HG02885 (cell line): ENCODE measurements at regions not wholly inside any gene's neighbourhood (a gene's known extent, or its start where the extent isn't known, plus 50 kb on each side); places are given as distances from the start of the nearest gene placed in this dataset.

Experiments
- ATAC-seq: cut with Tn5 transposase; IDR thresholded peaks from one replicate; pipeline ENCODE4 v1.9.1; 2021; ENCODE audit warnings: mild to moderate bottlenecking; ENCODE audit not compliant: unreplicated experiment, poor library complexity

DNA sequence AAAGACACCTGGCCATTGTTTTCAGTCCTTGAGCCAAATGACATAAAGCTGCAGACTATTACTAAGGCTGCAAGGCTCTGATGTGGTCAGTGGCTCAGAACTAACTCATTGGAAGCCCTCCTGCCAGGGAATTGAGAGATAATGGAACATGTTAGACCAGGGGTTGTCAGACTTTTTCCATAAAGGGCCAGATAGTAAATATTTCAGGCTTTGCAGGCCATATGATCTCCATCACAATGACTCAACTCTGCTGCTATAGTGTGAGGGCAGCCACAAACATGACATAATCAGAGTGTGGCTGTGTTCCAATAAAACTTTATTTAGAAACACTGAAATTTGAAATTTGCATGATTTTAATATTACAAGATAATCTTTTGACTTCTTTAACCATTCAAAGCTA lies 140.3 kb downstream of the TMEM30B start:
- ATAC-seq = no peak

- ATAC-seq = no peak
Observed at GRCh38 chr14:61140271-61140670, 140.9 kb downstream of the TMEM30B start.

DNA sequence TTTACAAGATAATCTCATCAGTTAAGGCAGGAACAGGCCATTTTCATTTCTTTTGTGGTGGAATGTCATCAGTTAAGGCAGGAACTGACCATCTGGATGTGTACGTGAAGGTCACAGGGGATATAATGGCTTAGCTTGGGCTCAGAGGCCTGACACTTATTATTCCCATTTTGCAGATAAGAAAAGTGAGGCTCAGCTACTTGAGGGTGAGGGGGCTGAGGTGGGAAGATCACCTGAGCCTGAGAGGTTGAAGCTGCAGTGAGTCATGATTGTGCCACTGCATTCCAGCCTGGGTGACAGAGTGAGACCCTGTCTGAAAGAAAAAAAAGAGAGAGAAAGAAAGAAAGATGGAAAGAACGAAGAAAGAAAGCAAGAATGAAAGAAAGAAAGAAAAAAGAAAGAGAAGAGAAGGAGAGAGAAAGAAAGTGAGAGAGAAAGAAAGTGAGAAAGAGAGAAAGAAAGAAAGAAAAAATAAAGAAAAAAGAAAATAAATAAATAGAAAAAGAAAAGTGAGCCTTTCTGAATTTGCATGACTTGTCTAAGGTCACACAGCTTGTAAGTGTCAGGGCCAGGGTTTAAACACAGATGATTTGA lies 142.0 kb downstream of the TMEM30B start:
- ATAC-seq = no peak

DNA sequence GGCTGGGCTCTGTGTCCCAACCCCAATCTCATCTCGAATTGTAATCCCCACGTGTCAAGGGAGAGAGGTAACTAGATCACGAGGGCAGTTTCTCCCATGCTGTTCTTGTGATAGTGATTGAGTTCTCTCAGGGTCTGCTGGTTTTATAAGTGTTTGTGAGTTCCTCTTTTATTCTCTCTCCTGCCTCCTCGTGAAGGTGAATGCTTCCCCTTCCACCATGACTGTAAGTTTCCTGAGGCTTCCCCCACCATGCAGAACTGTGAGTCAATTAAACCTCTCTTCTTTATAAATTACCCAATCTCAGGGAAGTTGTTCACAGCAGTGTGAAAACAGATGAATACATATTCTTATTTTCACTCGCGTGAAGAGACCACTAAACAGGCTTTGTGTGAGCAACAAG lies 148.2 kb downstream of the TMEM30B start:
- no peak for ATAC-seq

- no peak for ATAC-seq
Observed at GRCh38 chr14:61132336-61132735, 148.8 kb downstream of the TMEM30B start.

DNA sequence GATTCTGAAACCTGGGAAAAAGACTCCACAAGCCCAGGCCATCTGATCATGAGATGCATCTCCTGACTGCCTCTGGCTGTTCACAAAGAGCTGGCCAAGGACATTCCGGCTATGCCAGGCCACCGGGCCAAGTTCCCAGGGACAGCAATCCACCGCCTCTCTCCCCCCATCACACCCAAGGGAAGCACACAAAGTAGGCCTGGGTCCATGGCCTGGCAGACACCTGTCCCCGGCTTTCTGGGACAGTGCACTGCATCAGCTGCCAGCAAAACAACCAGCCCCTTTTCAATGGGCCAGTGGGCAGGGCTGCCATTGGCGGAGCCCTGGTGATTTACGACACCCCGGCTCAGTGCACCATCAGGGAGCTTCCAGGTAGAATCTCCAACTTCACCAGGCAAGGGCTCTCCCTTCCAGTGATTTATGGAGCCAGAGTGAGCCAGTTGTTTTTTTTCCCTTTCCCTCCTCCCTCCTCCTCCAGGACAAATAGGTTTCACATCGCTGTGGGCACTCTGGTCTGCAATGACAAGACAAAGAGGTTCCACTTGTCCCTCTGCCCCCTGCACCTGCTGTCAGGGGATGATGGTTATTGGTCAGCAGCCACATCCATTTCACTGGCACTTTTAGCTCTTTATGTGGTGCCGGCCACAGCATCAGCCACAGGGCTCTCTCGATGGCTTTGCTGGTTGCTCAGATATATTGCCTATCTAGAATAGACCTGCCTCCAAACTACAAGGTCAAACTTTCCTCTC lies 149.6 kb downstream of the SLC38A6 start:
- no peak for ATAC-seq

DNA sequence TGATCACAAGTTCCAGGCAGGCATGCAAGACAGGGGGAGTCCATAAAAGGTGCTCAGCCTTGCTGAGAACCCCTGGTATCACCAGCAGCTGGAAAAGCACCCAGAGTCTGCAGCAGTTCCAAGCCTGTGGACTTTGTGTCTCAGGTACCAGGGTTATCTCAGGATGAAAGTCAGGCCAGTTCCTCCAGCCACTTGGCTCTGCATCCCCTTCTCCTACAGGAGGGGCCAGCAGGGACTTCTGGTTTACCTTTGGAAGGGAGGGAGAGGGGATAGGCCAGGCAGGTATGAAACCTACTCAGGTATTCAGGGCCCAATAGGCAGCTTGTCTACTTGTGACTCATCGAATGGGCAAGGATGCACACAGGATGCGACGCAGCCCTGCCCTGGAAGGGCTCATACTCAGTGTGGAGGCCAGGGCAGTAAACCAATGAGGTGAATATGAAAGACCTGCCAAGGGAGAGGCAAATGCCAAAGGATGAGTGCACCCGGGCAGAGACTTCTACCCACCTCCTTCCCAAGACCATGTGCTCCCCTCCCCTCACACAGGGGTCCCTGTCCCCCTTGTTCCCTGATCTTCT lies 148.2 kb downstream of the SLC38A6 start:
- ATAC-seq = no peak

DNA sequence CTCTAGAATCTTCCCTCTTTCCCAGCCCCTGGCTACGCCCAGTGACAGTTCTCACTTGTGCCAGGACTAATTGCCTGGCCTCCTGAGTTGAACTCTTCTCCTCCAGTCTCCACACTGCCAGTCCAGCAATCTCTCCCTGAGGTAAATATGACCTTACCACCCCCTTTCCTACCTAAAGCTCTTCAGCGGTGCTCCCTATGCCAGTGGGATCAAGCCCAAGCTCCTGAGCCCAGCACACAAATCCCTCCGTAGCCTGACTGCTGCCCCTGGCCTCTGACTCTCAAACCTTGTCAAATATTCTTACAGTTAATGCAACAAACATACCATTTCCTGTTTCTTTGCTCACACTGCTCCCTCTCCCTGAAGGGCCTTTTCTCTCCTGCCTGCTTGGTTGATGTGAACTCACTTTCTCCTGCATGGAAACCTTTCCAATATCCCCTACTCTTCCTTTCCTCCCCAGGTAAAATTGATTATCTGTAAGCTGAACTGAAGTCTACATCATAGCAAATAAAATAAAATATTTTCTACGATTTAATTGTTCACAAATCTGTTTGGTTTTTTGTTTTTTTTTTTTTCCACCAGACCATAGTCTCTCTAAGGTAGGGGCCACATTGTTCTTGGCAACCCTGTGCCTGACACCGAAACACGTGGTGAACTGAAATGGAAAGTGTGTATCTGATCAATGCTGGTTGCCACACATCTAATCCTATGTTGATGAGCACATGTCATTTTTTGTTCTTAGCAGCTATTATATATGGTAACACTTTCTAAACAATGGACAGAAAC lies 147.5 kb downstream of the SLC38A6 start:
- no peak for ATAC-seq

DNA sequence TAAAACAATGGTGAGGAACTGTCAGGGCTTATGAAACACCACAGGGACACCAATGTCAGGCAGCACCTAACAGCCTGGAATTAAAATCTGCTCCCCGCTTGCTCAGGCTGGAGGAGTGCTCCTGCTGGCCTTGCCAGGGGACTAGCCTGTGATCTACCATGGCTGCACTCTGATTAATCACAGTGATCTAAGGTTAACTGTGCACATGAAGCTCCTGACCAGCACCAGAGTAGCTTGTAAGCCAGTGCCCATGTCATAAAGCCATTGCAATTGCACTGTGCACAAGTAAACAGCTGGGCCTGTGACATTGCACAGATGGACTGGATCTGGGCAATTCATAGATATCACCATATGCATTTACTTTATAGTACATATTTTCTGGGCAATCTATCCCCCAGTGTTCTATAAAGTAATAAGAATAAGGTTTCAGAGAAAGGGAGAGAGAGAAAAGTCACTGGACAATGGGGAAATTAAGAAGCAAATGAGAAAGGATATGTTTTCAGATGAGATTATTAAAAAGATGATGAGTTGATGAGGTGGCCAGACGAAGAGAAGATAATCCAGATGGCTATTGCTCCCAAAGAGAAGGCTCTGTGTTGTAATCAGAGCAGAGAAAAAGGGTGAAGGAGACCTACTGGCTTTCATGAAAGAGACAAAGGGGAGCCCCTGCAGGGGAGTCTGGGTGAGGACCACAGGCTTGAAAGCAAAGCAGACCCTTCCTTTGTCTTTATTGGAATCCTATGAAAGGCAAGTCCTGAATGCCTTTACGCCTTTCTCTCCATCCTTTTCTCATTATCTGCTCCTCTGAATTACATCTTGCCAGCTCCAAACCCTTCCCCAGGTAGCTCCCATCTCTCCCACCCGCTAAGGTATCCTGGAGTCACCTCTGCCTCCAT lies 145.8 kb downstream of the SLC38A6 start:
- no peak for ATAC-seq

GRCh38 chr14:61125867-61126572 lies 145.0 kb downstream of the SLC38A6 start:
- no peak for ATAC-seq

DNA sequence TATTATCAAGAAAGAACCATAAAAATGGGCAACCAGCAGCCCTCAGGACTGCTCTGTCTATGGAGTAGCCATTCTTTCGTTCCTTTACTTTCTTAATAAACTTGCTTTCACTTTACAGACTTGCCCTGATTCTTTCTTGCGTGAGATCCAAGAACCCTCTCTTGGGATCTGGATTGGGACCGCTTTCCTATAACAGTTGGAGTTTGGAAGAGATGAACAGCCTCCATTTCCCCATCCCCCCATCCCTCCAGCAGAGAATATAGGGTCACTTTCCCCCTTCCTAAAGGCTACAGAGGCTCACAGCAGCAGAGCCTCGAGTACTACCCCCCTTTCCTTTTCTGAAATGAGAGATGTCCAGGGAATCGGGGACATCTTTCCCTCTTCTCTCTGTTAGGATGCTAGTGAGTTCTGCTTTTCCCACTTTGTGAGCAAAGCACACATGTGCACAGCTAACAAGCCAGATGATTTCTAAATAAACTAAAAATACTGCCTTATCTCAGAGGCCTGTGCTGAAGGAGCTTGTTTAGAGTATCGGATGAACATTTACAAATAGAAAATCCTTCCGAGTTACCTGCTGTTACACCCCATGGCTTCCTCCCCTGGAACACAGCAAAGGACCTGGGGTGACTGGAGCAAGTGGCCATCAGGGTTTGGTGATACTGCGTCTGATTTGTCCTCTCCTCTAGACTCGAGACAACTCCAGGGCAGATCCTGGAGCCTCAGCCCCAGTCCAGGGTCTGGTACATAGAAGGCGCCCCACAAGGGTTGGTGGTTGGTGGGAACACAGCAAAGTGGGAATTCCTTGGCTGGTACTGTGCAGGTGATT lies 144.2 kb downstream of the SLC38A6 start:
- ATAC-seq = no peak

DNA sequence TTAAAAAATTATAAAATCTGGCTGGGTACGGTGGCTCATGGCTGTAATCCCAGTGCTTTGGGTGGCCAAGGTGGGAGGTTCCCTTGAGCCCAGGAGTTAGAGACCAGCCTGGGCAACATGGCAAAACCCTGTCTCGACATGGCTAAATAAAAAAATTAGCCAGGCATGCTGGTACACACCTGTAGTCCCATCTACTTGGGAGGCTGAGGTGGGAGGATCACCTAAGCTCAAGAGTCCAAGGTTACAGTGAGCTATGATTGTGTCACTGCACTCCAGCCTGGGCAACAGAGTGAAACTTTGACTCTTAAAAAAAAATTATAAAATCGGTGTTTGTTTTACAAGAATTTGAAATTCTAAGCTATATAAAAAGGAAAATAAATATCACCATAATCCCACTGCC lies 141.8 kb downstream of the SLC38A6 start:
- no peak for ATAC-seq

GRCh38 chr14:61121355-61121787 lies 140.3 kb downstream of the SLC38A6 start:
- ATAC-seq = peak; percentile 47

DNA sequence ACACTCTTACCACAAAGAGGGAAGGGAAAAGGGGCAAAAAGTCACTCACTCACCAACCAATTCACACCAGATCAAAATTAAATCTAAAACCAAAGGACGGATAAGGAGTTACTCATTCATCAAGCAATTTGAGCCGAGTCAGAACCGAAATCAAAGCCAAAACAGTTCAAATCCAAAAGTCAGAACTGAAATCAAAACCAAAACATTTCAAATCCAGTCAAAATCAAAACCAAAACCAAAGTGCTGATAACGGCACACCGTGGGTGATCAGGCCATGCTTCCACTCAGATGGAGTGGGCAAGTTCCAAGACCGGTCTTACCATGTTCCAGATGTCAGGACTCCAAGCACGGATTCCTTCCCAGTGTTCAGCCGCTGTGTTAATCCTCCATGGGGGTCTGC lies 139.5 kb downstream of the SLC38A6 start:
- no peak for ATAC-seq

DNA sequence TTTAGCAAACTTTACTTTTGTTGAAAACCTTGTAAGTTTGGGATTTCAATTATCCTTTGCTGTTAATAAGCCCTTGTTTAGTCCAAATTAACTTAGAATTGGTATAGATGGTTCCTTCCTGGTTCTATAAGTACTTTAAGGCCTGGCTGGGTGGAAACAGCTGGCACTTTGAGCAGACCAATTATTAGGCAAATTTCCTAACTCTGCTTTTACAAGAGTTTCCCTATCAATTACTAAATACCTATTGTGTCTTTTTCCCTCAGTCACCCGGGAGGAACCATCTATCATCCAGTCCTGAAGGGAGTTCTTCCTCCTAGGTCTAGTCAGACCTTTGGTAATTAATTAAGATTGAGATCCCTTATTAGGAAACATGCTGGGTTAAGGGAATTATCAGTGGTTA lies 138.0 kb downstream of the SLC38A6 start:
- no peak for ATAC-seq

DNA sequence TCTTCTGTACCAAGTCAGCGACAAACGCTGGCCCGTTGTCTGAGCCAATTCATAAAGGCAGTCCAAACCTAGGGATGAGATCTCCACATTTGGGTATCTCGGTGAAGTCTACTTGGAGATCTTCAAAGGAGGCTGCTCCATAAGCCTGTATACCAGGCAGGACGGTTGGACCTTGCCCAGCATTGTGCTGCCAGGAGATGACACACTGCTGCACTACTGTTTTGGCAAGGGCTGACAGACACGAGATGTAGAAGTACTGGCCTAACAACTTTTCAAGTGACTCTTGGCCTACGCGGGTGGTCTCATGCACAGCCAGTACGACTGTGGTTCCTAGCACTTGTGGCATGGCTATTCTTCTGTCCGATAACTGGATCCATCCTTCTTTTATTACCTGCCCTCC lies 135.3 kb downstream of the SLC38A6 start:
- ATAC-seq = no peak

DNA sequence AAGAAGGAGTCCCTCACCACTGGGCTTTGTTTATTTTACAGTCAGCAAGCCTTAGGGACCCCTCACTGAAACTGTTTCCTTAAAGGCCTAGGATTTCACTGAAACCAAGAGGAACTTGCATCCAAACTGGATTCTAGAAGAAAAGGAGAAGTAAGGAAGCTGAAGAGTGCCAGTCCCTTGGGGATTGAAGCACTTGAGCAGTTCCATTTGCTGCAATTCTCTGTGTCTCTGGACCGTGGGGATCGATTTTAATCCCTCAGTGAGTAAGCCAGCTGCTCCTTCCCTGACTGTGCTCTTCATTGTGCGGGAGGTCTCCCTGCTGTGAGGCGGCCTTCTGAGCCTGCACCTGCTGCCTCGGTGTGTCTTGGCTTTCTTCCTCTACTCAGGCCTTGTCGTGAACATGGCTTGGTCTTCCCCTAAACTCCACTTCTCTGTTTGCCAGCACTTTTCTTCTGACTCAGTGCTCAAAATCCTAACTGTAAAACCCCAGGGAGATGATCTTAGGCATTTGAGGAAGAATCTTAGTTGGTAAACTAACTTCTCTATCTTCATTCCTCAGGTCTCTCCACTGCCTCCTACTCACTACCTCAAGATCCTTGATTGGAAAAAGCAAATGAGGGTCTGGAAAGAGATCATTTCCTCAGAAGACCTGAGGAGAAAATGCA lies 132.6 kb downstream of the SLC38A6 start:
- no peak for ATAC-seq

GRCh38 chr14:61112506-61112905 lies 131.5 kb downstream of the SLC38A6 start:
- no peak for ATAC-seq
